NOMO-1 treated with dmso at 0.1 percent for 144 hours (cell line): ENCODE measurements at regions not wholly inside any gene's neighbourhood (a gene's known extent, or its start where the extent isn't known, plus 50 kb on each side); places are given as distances from the start of the nearest gene placed in this dataset.
A peak's percentile ranks its signal among the peaks of the same experiment; 100 is the strongest.

Source experiments
- DNase-seq: peaks from one replicate; lab custom pipeline; 2025; ENCODE audit not compliant: unreplicated experiment; lab: John Stamatoyannopoulos, UW

- DNase-seq = no peak
Observed at GRCh38 chr9:74309654-74310053, 187.5 kb upstream of the RORB start.

GRCh38 chr9:74317235-74317634, 179.9 kb upstream of the RORB start:
- DNase-seq = no peak

- DNase-seq = no peak
Observed at GRCh38 chr9:74321396-74321795, 175.7 kb upstream of the RORB start.

GRCh38 chr9:74322661-74323314, 174.3 kb upstream of the RORB start:
- no peak for DNase-seq

GRCh38 chr9:74330487-74331214, 166.5 kb upstream of the RORB start:
- no peak for DNase-seq

GRCh38 chr9:74331607-74332006, 165.5 kb upstream of the RORB start:
- DNase-seq = no peak

- DNase-seq = peak; percentile 69
Observed at GRCh38 chr9:74333384-74334032, 163.6 kb upstream of the RORB start.

GRCh38 chr9:74334271-74334670, 162.9 kb upstream of the RORB start:
- no peak for DNase-seq

- DNase-seq = no peak
Observed at GRCh38 chr9:74336161-74336560, 161.0 kb upstream of the RORB start.

GRCh38 chr9:74348777-74349176, 148.4 kb upstream of the RORB start:
- no peak for DNase-seq

- no peak for DNase-seq
Observed at GRCh38 chr9:74355107-74355506, 142.0 kb upstream of the RORB start.

- DNase-seq = no peak
Observed at GRCh38 chr9:74357577-74357976, 139.6 kb upstream of the RORB start.

- no peak for DNase-seq
Observed at GRCh38 chr9:74358959-74359358, 138.2 kb upstream of the RORB start.

- DNase-seq = no peak
Observed at GRCh38 chr9:74361508-74361907, 135.6 kb upstream of the RORB start.

- no peak for DNase-seq
Observed at GRCh38 chr9:74362423-74362822, 134.7 kb upstream of the RORB start.

GRCh38 chr9:74366111-74366510, 131.0 kb upstream of the RORB start:
- DNase-seq = no peak

- no peak for DNase-seq
Observed at GRCh38 chr9:74369844-74370243, 127.3 kb upstream of the RORB start.

- DNase-seq = no peak
Observed at GRCh38 chr9:74373348-74373747, 123.8 kb upstream of the RORB start.

GRCh38 chr9:74379718-74380117, 117.4 kb upstream of the RORB start:
- no peak for DNase-seq

- DNase-seq = no peak
Observed at GRCh38 chr9:74391816-74392215, 105.3 kb upstream of the RORB start.

GRCh38 chr9:74403581-74403980, 93.6 kb upstream of the RORB start:
- DNase-seq = no peak

GRCh38 chr9:74404620-74405019, 92.5 kb upstream of the RORB start:
- DNase-seq = no peak
